ENCODE measurements at regions not wholly inside any gene's neighbourhood (a gene's known extent, or its start where the extent isn't known, plus 50 kb on each side); places are given as distances from the start of the nearest gene placed in this dataset.

DNA sequence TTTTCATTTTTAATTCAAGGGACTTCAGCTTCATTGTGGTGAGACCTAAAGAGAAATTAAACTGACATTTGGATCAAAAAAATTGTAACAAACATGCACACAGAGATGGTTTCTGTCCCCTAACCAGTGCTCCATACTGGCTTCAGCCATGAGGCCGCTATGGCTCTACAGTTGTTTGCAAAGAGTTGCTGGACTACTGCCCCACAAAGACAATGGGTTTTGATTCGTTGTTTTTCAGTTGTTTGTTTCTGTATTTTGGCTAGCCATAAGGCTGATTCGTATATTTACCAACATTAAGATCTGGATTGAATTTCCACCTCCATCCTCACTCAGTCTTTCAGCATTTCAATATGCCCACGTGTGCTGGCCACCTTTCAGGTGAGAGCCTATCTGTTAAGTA lies 163.7 kb upstream of the KIF2A start:
- intact Hi-C loops (cut with micrococcal nuclease; ENCODE audit: unreplicated experiment) = loop anchor here (10.0 kb wide), 1 partner anchor 148 kb away; no protein-coding TSS in a partner anchor
- CTCF ChIA-PET = no interaction called here
- DNase-seq = no peak
- H3K36me3 Mint-ChIP-seq (ENCODE audit: insufficient read depth, unreplicated experiment) = no peaks in the 10 kb centered on the region
- no peaks in the 10 kb centered on the region for H3K4me1 Mint-ChIP-seq (ENCODE audit: low read depth, unreplicated experiment)
- H3K27ac Mint-ChIP-seq (ENCODE audit: unreplicated experiment) = no peak overlapping the region
- H3K4me3 Mint-ChIP-seq (ENCODE audit: low read depth, unreplicated experiment) = no peak overlapping the region
- no peaks in the 10 kb centered on the region for H3K9me3 Mint-ChIP-seq (ENCODE audit: low read depth, unreplicated experiment)
- peaks cover 78% of the 10 kb centered on the region for H3K27me3 Mint-ChIP-seq (ENCODE audit: unreplicated experiment)
- BruUV-seq (replicated peaks) = no TSS peak
- TF ChIP-seq, protein P1, sequence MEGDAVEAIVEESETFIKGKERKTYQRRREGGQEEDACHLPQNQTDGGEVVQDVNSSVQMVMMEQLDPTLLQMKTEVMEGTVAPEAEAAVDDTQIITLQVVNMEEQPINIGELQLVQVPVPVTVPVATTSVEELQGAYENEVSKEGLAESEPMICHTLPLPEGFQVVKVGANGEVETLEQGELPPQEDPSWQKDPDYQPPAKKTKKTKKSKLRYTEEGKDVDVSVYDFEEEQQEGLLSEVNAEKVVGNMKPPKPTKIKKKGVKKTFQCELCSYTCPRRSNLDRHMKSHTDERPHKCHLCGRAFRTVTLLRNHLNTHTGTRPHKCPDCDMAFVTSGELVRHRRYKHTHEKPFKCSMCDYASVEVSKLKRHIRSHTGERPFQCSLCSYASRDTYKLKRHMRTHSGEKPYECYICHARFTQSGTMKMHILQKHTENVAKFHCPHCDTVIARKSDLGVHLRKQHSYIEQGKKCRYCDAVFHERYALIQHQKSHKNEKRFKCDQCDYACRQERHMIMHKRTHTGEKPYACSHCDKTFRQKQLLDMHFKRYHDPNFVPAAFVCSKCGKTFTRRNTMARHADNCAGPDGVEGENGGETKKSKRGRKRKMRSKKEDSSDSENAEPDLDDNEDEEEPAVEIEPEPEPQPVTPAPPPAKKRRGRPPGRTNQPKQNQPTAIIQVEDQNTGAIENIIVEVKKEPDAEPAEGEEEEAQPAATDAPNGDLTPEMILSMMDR (IDR thresholded peaks at IDR 0.05; ENCODE audit: unreplicated experiment) = no peak

DNA sequence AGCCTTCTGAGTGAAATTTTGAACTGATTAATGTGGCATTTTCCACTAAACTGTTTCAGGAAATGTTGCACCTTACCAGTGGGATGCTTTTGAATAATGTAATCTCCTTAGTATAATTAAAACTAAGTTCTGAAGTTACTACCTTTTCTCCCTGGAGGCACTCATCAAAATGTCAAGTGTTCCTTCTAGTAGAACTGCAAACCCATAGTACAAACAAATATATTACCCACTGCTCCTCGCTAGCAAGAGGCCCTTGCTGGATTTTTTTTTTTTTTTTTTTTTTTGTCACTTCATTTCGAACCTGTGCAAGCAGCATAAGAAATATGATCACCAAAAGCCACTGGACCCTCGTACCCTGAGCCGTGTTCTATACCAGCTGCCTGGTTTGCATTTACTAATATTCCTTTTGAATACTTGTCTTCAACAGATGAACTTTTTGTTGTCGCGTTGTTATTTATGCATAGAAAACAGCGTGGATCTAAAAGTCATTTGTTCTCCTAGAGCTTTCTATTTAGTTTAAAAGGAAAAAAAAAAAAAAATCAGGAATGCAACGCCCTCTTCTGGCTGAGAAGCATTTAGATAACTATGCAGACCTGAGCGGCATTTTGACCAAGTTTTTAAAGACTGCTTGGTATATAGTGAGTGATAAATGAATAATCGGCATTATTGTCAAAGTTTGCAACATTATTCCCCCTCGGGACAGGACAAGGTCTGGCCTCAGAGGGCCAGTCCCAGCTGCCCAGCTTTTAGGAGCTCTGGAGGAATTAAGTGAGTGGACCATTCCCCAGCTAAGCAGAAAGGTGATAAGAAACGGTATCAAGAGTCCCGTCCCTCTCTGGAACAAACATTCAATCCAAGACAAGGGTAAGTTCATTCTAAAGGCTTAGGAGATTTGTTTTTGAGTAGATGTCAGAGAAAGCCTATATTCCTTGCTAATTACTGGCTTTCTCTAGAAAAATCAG lies 162.5 kb upstream of the KIF2A start:
- H3K27ac Mint-ChIP-seq (ENCODE audit: unreplicated experiment) = no peak overlapping the region
- H3K4me1 Mint-ChIP-seq (ENCODE audit: low read depth, unreplicated experiment) = no peaks in the 10 kb centered on the region
- no peaks in the 10 kb centered on the region for H3K36me3 Mint-ChIP-seq (ENCODE audit: insufficient read depth, unreplicated experiment)
- H3K27me3 Mint-ChIP-seq (ENCODE audit: unreplicated experiment) = peaks cover 78% of the 10 kb centered on the region
- no TSS peak for BruUV-seq (replicated peaks)
- intact Hi-C loops (cut with micrococcal nuclease; ENCODE audit: unreplicated experiment) = loop anchor here (1.0 to 10.0 kb wide), 2 partner anchors 149 to 209 kb away; no protein-coding TSS in a partner anchor
- CTCF ChIA-PET = interaction anchor here (0.6 to 1.0 kb wide), 12 partner anchors 8 to 1835 kb away, joined by 3 to 6 read pairs (median 3); no protein-coding TSS in a partner anchor
- TF ChIP-seq, protein P1 (IDR thresholded peaks at IDR 0.05; ENCODE audit: unreplicated experiment) = peak; percentile 25
- no peak overlapping the region for H3K4me3 Mint-ChIP-seq (ENCODE audit: low read depth, unreplicated experiment)
- peak; percentile 6 for DNase-seq
- no peaks in the 10 kb centered on the region for H3K9me3 Mint-ChIP-seq (ENCODE audit: low read depth, unreplicated experiment)

DNA sequence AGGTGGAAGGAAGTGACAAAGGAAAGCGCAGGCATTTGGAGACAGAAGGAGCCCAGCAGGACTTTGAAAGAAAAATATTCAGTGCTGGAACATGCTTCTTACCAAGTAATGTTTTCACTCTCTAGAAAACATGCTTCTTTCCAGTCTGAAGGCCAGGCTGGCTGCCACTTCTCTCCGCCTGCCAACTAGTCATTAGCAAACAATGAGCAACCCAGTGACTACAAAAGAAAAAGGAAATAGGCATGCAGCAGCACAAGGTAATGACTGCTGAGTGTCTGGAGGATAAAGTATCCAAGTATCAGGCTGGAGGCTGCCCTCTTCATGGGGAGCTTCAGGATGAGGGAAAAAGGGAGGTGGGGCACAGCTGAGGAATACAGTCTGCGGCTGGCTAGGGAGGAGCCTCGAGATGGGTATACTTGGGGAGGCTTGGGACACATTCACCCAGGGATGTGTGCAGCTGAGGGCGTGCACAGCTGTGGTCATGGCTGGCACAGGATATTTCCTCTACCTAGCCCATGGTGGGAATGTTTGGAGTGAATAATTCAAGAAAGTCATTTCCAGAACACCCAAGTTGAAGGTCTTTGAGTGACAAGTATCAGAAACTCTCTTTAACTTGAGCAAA lies 161.5 kb upstream of the KIF2A start:
- no peaks in the 10 kb centered on the region for H3K9me3 Mint-ChIP-seq (ENCODE audit: low read depth, unreplicated experiment)
- DNase-seq = no peak
- intact Hi-C loops (cut with micrococcal nuclease; ENCODE audit: unreplicated experiment) = loop anchor here (10.0 kb wide), 1 partner anchor 150 kb away; no protein-coding TSS in a partner anchor
- H3K4me1 Mint-ChIP-seq (ENCODE audit: low read depth, unreplicated experiment) = no peaks in the 10 kb centered on the region
- peaks cover 80% of the 10 kb centered on the region for H3K27me3 Mint-ChIP-seq (ENCODE audit: unreplicated experiment)
- no peak overlapping the region for H3K4me3 Mint-ChIP-seq (ENCODE audit: low read depth, unreplicated experiment)
- no peak overlapping the region for H3K27ac Mint-ChIP-seq (ENCODE audit: unreplicated experiment)
- TF ChIP-seq, protein P1 (IDR thresholded peaks at IDR 0.05; ENCODE audit: unreplicated experiment) = no peak
- BruUV-seq (replicated peaks) = no TSS peak
- no peaks in the 10 kb centered on the region for H3K36me3 Mint-ChIP-seq (ENCODE audit: insufficient read depth, unreplicated experiment)
- CTCF ChIA-PET = no interaction called here

DNA sequence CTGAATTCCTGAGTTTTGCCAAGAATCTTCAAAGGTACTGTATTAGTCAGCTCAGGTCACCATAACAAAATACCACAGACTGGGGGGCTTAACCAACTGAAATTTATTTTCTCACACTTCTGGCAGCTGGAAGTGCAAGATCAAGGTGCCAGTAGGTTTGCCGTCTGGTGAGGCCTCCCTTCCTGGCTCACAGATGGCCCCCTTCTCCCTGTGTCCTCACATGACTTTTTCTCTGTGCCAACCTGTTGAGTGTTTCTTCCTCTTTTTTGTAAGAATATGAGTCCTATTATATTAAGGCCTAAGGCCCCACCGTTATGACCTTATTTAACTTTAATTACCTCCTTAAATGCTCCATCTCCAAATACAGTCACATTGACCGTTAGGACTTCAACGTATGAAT lies 156.1 kb upstream of the KIF2A start:
- intact Hi-C loops (cut with micrococcal nuclease; ENCODE audit: unreplicated experiment) = loop anchor here (10.0 kb wide), 1 partner anchor 155 kb away; no protein-coding TSS in a partner anchor
- Mint-ChIP-seq H3K27ac (ENCODE audit: unreplicated experiment) (no peak overlapping the region), H3K4me3 (ENCODE audit: low read depth, unreplicated experiment) (no peak overlapping the region), H3K9me3 (ENCODE audit: low read depth, unreplicated experiment) (no peaks in the 10 kb centered on the region), H3K27me3 (ENCODE audit: unreplicated experiment) (peaks cover 86% of the 10 kb centered on the region), H3K4me1 (ENCODE audit: low read depth, unreplicated experiment) (no peaks in the 10 kb centered on the region), H3K36me3 (ENCODE audit: insufficient read depth, unreplicated experiment) (no peaks in the 10 kb centered on the region)
- DNase-seq = no peak
- TF ChIP-seq, protein P1 (IDR thresholded peaks at IDR 0.05; ENCODE audit: unreplicated experiment) = no peak
- BruUV-seq (replicated peaks) = no TSS peak
- CTCF ChIA-PET = no interaction called here
